HG03095 (cell line): ENCODE measurements at regions not wholly inside any gene's neighbourhood (a gene's known extent, or its start where the extent isn't known, plus 50 kb on each side); places are given as distances from the start of the nearest gene placed in this dataset.
A peak's percentile ranks its signal among the peaks of the same experiment; 100 is the strongest.
"Not testable (repeated sequence)": the region's sequence is repeated elsewhere in the genome, so short reads cannot be mapped to it uniquely, and the experiment has no call there.

ENCODE experiments used
- ATAC-seq: cut with Tn5 transposase; IDR thresholded peaks from one replicate; pipeline ENCODE4 v1.9.1; 2021; ENCODE audit warnings: moderate library complexity; ENCODE audit not compliant: unreplicated experiment

DNA sequence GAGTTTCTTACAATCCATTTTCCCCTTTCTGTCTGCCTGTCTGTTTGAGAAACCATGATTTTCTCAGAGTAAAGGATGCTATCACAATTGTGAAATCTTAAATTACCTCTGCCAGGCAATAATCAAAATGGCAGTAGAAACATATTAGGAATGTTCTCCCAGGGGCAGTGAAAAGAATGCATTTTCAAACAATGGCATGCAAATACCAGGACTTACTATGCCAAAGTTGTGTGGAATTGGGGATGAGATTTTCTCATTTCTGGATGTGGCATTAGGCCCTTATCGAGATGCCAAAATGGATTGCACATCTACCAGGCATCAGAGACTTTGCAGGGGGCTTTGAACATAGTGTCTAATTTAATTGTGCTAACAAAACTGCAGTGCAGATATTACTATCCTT lies 821.4 kb downstream of the RNF144A start:
- no peak for ATAC-seq

DNA sequence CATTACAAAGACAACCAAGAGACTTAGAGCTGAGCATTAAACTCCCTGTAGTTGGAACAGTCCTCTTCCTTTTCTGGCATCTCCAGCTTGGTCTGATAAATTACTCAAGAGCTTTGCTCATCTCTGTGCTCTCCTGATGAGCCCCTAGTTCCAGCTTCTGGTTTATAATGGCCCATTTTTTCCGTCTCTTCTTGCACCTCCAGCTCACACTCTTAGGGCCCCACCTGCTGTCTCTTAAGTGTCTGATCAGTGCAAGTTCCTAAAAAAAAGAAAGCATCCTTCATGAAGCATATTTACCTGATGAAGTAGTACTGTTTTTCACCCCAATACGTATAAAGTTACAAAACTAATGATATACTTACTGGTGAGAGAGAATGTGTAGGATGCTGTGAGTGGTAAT lies 822.9 kb downstream of the RNF144A start:
- ATAC-seq = no peak

DNA sequence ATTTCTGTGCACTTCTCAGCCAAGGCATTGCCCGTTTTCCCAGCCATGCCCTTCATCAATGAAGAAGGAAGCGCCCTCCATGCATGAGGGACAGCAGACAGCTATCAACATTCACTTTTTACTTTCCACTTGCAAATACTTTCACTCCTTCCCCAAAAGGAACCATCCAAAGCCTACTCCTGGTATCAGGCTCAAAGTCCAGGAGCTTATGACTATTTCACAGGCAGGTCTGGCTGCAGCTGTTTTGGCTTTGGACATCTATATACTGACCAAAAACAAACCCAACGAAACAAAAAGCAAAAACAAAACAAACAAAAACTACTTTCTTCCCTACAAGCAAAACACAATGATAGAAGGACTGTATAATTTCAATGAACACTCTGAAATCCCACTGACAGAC lies 825.1 kb downstream of the RNF144A start:
- no peak for ATAC-seq

DNA sequence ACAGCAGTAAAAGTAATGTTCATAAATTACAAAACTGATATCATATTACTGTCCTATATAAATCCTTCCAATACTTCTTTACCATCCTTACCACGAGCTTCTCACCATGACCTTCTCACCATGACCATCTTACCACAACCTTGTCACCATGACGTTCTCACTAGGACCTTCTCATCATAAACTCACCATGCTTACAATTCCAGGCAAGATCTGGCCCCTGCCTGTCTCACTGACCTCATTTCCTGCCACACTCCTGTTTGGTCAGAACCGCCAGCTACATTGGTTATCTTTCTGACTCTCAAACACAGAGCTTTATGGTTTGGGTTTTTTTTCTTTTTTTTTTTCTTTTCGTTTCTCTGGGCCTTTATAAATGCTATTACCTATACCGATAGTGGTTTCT lies 827.6 kb downstream of the RNF144A start:
- ATAC-seq = no peak

DNA sequence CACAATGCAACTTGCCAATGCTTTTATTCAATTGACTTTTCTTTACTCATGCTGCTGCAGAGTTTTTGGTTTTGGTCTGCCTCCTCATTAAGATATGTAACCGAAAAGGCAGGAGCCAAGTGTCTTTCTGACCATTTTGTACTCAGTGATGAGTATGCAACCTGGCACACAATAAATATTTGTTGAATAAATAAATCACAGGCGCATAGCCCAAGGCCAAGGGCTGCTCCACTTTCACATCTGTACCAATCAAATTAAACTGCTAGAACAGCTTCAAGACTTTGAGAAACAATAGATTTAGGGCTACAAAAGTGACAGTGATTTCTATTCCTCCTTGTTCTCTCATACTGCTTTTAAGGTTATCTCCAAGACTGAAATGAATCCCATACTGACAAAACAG lies 828.2 kb downstream of the RNF144A start:
- no peak for ATAC-seq

DNA sequence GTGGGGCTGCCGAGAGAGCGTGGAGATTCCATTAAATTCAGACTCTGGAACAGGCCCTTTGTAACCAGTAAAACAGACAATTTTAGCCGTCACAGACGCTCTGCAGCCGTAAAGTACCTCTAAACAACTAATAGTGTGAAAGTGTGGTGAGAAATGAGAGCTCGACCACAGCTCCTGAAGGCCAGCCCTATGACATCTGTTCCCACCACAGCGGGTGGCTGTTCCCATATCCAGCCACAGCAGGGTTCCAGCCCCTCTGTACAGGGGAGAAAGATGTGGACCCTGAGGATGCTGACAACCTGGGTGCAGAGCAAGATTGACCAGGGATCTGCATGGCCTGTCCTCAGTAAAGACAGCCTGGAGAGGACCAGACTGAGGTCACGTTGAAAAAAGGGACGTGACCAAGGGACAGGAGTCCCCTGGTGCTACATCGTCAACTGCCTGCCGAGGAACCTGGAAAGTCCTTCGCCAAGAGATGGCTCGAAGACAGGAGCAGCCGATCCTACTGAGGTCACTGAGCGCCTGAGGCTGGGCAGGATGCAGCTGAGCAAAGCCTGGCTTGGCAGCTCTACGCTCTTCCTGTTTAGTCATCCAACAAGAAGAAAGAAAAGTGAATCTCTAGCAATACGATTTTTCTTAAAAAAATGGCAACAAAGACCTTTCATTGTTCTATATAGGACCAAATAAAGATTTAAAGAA lies 831.7 kb downstream of the RNF144A start:
- ATAC-seq = no peak

DNA sequence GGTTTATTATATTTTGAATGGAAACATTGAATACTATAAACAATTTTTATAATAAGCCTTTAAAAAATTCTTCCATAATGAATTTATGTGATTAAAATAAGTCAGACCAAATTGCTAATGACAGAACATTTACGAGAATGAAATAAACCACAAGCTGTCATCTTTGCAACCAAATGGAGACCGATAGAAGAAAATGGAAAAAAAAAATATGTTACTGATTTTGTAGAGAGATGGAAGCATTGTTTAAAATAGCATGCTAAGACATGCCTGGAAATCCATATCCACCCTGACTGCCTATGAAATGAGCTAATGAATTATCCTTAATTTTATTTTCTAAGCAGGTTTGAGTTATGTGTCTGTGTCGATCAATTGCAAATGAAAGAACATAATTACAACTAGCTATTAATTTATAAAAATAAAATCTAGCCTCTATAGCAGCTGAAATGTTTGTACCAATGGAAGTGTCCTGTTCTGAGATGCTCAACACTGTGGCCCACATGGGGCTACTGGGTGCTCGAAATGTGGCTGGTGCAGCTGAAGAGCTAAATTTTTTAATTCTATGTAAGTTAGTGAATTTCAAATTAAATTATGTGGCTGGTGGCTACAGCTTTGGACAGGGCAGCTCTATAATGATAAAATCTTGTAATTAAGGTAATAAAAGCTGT lies 832.8 kb downstream of the RNF144A start:
- no peak for ATAC-seq

DNA sequence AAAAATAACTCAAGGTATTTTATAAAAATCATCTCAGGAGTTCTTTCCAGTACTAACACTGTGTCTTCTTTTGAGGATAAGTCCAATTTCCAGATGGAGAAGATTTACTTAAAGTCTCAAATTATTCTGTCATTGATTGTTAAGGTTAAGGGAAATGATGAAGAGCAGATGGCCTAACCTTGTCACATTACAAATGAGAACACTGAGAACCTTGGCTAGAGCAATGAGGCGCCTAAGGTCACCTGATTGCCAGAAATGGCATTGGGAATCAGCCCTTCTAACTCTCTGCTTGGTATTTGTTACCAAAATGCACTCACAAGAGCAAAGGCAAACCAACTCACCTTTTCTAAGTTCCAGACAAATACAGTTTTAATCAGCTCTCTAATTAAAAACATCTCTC lies 835.1 kb downstream of the RNF144A start:
- no peak for ATAC-seq

DNA sequence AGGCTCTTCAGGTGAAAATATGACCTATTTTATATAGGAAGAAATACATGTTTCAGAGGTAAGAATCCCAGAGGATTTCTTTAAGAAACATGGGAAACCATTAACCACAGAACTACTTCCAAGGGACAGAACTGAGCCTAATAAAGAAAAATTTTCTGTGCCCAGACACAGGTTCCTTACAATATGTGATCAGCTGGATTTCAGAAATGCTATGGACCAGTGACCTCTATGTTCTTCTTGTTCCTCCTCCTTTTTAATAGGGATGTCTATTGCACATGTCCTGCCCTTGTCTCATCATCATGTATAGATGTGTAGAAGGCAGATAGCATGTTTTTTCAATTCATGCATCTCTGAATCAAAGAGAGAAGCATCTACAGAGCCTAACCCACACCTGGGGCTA lies 836.6 kb downstream of the RNF144A start:
- ATAC-seq = no peak

DNA sequence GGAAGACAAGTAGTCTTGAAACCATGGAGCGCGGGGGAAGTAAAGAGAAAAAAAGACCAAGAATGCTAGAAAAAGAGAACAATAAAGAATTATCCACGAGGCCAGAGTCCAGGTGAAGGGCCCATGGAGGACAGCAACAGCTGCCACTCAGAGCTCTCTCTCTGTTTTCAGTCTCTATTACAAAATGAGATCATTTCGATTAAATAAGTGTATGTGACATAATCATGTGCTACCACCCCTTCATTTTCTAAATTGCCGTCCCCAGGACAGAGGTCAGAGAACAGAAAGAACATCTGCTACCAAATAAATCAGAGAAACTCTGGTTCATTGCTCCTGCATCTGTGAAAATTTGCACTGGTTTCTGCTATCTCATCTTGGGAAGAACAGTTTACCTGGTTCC lies 838.7 kb downstream of the RNF144A start:
- no peak for ATAC-seq

DNA sequence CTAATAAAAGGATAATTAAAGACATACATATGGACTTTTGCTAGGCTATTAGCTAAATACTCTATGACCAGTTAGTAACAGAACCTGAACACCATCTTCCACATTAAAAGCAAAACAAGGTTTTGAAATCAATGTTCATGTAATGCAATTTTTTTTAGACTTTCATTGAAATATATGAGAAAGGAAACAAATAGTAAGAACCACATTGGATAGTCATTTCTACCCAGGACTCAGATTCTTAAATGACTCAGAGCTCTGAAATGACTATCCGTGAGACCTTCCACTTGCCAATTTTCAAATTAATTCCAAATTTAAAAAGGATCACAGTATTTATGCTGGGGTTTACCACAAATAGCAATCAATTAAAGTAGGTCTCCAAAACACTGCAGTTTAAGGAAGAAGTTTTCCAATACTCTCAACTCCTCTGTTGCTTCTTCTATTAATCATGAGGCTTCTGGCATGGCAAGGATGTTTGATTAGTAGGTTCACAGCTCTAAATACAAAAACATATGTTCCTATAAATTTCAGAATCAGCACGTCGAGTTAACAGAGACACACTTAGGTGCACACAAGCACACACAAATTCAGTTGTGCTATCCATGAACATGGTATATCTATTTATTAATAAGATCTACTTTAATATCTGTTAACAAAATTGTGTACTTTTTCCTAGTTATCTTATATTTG lies 841.0 kb downstream of the RNF144A start:
- ATAC-seq = peak; percentile 80

DNA sequence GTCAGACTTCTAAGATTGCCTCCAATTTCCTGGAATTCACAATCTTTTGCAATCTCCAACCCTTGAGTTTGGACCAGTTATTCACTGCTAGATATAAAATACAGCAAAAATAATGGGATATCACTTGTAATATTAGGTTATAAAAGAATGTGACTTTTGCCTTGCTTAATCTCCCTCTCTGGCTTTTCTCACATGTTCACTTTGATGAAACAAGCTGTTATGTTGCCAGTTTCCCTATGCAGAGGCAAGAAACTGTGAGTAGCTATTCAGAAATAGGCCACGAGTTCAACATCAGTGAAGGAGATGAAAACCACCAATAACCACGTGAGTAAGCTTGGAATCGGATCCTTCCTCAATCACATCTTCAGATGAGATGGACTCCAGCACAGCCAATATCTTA lies 842.7 kb downstream of the RNF144A start:
- no peak for ATAC-seq

DNA sequence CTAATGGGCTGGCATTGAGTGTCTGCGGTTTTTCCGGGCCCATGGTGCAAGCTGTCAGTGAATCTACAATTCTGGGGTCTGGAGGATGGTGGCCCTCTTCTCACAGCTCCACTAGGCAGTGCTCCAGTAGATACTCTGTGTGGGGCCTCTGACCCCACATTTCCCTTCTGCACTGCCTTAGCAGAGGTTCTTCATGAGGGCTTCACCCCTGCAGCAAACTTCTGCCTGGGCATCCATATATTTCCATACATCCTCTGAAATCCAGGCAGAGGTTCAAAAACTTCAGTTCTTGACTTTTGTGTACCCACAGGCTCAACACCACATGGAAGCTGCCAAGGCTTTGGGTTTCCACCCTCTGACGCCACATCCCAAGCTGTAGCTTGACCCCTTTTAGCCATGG lies 846.2 kb downstream of the RNF144A start:
- not testable (repeated sequence) for ATAC-seq

DNA sequence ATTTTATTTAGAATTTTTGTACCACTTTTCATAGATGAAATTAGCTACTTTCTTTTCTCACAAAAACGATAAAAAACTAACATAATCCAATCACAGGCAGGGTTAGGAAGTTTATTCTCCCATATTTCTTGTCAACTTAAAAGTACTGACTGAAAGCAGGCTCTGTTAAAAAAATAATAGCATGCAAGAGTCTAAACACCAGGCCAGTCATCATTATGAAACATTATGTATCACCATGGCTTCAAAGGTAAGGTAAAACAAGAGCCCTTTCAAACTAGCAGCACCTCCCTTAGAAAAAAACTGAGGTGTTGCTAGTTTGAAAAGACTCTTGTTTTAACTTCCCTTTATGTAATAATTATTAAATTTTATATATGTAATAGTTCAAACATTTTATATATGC lies 848.0 kb downstream of the RNF144A start:
- ATAC-seq = no peak

DNA sequence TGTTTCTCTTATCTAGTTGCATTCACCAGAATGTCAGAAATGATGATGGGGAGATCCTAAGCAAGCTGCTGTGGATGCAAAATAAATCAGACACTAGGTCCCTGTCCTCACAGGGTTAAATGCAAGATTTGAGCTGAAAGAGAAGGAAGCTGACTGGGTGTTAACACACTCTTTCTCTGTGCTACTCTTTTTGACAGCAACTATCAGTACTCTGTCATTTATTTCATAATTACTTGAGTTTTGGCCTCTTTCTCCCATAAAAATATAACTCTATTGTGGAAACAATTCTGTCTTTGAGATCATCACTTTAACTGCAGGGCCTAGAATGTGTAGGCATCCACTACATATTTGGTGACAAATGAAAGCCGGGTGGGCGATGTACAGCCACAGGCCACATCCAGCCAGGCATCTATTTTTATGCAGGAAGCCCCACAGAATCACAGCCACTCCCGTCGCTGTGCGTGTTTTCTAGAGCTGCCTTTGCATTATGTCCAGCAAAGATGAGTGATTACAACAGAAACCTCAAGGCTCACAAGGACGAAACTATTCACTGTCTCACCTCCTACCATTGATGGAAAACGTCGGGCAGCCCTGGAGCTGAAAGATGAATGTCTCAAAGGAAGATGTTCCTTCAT lies 849.0 kb downstream of the RNF144A start:
- ATAC-seq = no peak

DNA sequence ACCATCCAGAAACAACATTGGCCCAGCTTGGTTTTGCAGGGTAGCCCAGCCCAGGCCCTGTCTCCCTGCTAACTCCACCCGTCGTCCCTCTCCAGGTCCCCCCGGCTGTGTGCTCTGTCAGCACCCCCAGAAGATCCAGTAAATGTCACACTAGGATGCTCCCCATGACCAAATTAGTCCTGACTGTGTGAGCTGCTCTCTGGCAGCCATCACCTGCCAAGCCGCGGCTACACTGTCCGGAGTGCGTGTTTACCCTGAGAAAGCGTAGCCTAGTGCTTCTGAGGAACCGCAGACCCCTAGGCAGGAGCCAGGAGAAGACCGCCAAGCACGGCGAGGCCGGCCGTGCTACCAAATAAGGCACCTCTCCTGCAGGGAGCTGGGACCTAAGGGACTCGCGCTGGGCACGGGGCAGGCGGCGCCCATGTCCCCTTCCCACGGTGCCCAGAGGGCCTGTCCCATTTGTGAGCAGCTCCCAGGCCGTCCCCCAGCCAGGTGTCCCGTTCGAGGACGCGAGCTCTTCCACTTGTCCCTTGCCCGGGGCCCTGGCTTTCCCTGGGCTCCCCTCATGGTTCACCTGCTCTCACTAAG lies 849.9 kb downstream of the RNF144A start:
- no peak for ATAC-seq

DNA sequence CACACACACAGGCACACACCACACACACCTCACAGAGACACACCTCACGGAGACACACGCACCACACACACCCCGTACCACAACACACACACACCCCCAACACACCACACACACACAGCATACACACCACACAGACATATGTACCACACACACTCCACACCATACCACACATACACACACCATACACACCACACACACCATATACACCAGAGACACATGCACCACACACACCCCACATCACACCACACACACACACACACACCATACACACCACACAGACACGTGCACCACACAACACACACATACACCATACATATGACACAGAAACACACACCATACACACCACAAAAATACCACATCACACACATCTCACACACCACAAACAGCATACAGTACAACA lies 850.7 kb downstream of the RNF144A start:
- no peak for ATAC-seq

DNA sequence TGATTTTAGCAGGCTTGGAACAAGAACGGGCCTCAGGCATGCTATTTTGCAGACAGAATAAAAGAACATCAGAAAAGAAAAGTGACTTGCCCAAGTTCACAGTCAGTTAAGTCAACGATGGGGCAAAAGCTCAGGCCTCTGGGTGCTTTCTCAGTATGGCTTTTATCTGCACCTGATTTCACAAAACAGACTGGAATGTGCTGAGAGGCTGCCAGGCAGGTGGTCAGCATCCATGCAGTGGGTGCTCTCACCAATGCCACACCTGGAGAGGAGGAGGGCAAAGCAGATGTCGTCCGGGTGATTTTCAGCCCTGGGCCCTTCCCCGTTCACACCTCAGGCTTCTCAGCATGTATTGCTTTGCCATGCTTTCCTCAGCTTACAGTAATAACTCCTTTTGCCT lies 854.6 kb downstream of the RNF144A start:
- no peak for ATAC-seq

DNA sequence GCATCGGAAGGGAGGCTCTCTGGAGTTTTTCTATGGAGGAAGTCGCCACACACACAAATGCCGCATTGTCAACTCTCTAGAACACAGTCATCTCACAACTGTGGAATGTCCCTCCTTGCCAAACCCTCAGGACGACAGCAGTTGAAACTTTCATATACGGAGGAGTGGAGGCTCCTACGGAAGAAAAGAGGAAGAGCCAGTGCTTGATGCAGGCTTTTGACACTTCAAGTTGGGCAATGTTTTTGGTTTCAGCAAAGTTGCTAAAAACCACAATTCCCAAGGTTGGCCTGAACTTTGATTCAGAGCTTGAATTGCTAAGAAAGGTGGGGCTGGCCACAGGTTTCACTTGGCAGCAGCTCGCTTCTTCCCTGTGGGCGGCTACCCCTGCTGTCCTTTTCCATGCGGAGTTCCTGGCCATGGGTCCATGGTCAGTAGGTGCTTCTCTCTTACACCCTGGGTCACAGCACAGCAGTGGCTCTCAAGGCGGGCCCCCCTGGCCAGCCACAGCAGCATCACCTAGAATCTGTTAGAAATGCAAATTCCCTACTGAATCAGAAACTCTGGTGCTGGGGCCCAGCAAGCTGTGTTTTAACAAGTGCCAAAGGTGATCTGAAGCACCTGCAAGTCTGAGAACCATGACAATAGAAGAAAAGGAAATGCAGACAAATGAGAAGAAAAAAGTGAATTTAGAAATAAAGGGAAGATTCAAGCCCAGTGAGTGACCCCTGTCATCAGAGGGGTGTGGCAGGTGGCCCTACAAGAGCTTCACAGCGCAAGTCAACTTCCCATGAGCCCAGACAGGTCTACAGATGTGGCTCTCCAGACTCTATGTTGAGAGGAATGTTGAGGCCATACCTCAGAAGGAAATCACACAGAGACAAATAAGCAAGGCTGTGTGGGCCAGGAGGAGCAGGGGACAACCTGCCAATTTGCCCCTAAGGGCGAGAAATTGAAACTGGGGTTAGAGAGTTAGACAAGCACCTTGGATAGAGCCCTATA lies 856.4 kb downstream of the RNF144A start:
- peak; percentile 59 for ATAC-seq

DNA sequence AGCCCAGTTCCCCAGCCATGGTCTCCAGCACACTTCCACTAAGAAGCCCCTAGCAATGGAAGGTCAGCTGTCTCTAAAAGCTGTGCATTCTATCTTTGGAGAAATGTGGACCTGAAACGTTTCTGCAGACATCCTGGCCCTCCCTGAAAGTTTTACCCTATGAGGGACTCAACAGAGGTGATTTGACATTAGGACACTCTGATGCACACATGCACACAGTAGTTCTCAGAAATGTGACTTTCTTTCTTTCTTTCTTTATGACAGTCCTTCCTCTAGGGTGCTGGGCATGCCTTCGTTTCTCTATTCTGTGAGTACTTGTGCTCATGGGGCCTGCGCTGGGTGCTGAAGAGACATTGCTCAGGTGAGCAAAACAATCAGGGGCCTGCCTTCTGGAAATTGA lies 857.3 kb downstream of the RNF144A start:
- ATAC-seq = no peak
